ENCODE measurements at regions not wholly inside any gene's neighbourhood (a gene's known extent, or its start where the extent isn't known, plus 50 kb on each side); places are given as distances from the start of the nearest gene placed in this dataset.

GRCh38 chr10:36073796-36074345 is 431.8 kb upstream of the FZD8 start:
- dilution Hi-C loops (cut with HindIII; ENCODE audit: low sequenced_read_pairs, unreplicated experiment) (no loop called here), in situ Hi-C loops (cut with MboI; ENCODE audit: low sequenced_read_pairs) (no loop called here), intact Hi-C loops (cut with micrococcal nuclease) (no loop called here)
- POLR2A ChIA-PET (ENCODE audit: unreplicated experiment), result no interaction called here
- Histone ChIP-seq H3K23ac (ENCODE audit: low read depth, low read length) (no peak overlapping the region; the same call in 1 of the 2 replicates), H3K9me3 (ENCODE audit: control insufficient read depth, insufficient read depth, low read length) (no peaks in the 10 kb centered on the region), H3K36me3 (ENCODE audit: control insufficient read depth, insufficient read depth, low read length) (no peaks in the 10 kb centered on the region), H2BK20ac (ENCODE audit: low read depth, low read length) (no peak overlapping the region), H3K4me3 (ENCODE audit: insufficient read depth, low read depth, low read length) (no peak overlapping the region), H4K5ac (ENCODE audit: low read depth, low read length) (no peak overlapping the region), H3K27me3 (ENCODE audit: control insufficient read depth, insufficient read depth, low read length) (no peaks in the 10 kb centered on the region; the same call in none of the 2 replicates), H2BK120ac (ENCODE audit: low read depth, low read length) (no peak overlapping the region), H3K14ac (replicated peaks; ENCODE audit: low read depth, low read length) (no peak overlapping the region), H3K56ac (ENCODE audit: extremely low read depth, insufficient read depth, low read length) (no peak overlapping the region), H4K20me1 (ENCODE audit: insufficient read depth, low read length) (no peaks in the 10 kb centered on the region), H2AK9ac (replicated peaks; ENCODE audit: low read depth, low read length, poor library complexity) (no peak overlapping the region), H3K27ac (ENCODE audit: insufficient read depth, low read length) (no peak overlapping the region), H4K91ac (ENCODE audit: insufficient read depth, low read depth, low read length) (no peak overlapping the region), H2AK5ac (ENCODE audit: low read depth, low read length) (no peak overlapping the region), H3K9ac (ENCODE audit: low read depth, low read length) (no peak overlapping the region), H2BK5ac (ENCODE audit: low read depth, low read length, poor library complexity, severe bottlenecking) (no peak overlapping the region), H4K8ac (ENCODE audit: low read depth in 2 of 2, low read length in 2 of 2) (no peak overlapping the region), H3K9me1 (ENCODE audit: insufficient read depth, low read length) (no peaks in the 10 kb centered on the region), H3K79me1 (ENCODE audit: low read depth in 1 of 2, low read length in 2 of 2) (no peaks in the 10 kb centered on the region), H3K18ac (ENCODE audit: low read depth, low read length) (no peak overlapping the region), H3K4me1 (ENCODE audit: control insufficient read depth, insufficient read depth, low read length) (no peaks in the 10 kb centered on the region), H3K4ac (ENCODE audit: low read depth, low read length) (no peak overlapping the region), H2AFZ (replicated peaks; ENCODE audit: low read length, poor library complexity) (no peak overlapping the region), H2BK15ac (ENCODE audit: low read depth, low read length) (no peak overlapping the region), H3K4me2 (ENCODE audit: low read depth, low read length) (no peak overlapping the region)
- no TSS peak for BruUV-seq (replicated peaks)
- ATAC-seq (ENCODE audit: low read depth) (no peak), DNase-seq (no peak)
- 60% methylated on average over 1 of the region's 2 CpGs; no CpG with 5 or more reads in 1 of the 2 experiments for WGBS, 2 experiments (ENCODE audit: extremely low coverage in 2 of 2, insufficient read length in 1 of 2)
- TF ChIP-seq MXI1 (IDR thresholded peaks at IDR 0.05; ENCODE audit: borderline replicate concordance, low read depth, low read length) (no peak), RFX5 (IDR thresholded peaks at IDR 0.05; ENCODE audit: low read depth, low read length) (no peak), NFE2L2 (IDR thresholded peaks at IDR 0.05; ENCODE audit: low read depth, low read length) (no peak), USF2 (IDR thresholded peaks at IDR 0.05; ENCODE audit: low read depth, low read length) (no peak), ELK1 (IDR thresholded peaks at IDR 0.05; ENCODE audit: borderline replicate concordance, low read depth, low read length) (no peak), MAZ (IDR thresholded peaks at IDR 0.05; ENCODE audit: borderline replicate concordance, low read depth, low read length) (no peak), POLR2A (IDR thresholded peaks at IDR 0.05; ENCODE audit: low read depth, low read length) (no peak)
- CTCF ChIA-PET, result no interaction called here

Data from IMR-90 (cell line).